Mesothelial cell of epicardium (in vitro differentiated cells): ENCODE measurements at regions not wholly inside any gene's neighbourhood (a gene's known extent, or its start where the extent isn't known, plus 50 kb on each side); places are given as distances from the start of the nearest gene placed in this dataset.

ENCODE experiments used
- DNase-seq, 2 experiments: peaks; one replicate each; pipeline ENCODE4 v3.0.0; 2021; ENCODE audit warnings: low spot score in 2 of 2; ENCODE audit not compliant: unreplicated experiment in 2 of 2
- H3K27ac Mint-ChIP-seq: 2 replicates; pipeline ENCODE4 v1.8.0; 2021; ENCODE audit warnings: mixed read lengths
- H3K27me3 Mint-ChIP-seq: 2 replicates; pipeline ENCODE4 v1.8.0; 2021; ENCODE audit warnings: low read depth, mixed read lengths
- H3K36me3 Mint-ChIP-seq: 2 replicates; pipeline ENCODE4 v1.8.0; 2021; ENCODE audit warnings: mixed read lengths
- H3K4me1 Mint-ChIP-seq: 2 replicates; pipeline ENCODE4 v1.8.0; 2021; ENCODE audit warnings: mixed read lengths
- H3K4me3 Mint-ChIP-seq: 2 replicates; pipeline ENCODE4 v1.8.0; 2021; ENCODE audit warnings: mild to moderate bottlenecking, moderate library complexity, mixed read lengths
- H3K9me3 Mint-ChIP-seq: 2 replicates; pipeline ENCODE4 v1.8.0; 2021; ENCODE audit warnings: mixed read lengths
- TF ChIP-seq, protein P1 (sequence below): fragments of 200-600 bp; sonication (generic); IDR thresholded peaks from one replicate; pipeline ENCODE4 v1.5.0; 2021; ENCODE audit warnings: antibody characterized with exemption; ENCODE audit not compliant: unreplicated experiment

- peaks cover 34% of the 10 kb centered on the region for H3K9me3 Mint-ChIP-seq
- H3K4me1 Mint-ChIP-seq: no peaks in the 10 kb centered on the region
- TF ChIP-seq, protein P1, sequence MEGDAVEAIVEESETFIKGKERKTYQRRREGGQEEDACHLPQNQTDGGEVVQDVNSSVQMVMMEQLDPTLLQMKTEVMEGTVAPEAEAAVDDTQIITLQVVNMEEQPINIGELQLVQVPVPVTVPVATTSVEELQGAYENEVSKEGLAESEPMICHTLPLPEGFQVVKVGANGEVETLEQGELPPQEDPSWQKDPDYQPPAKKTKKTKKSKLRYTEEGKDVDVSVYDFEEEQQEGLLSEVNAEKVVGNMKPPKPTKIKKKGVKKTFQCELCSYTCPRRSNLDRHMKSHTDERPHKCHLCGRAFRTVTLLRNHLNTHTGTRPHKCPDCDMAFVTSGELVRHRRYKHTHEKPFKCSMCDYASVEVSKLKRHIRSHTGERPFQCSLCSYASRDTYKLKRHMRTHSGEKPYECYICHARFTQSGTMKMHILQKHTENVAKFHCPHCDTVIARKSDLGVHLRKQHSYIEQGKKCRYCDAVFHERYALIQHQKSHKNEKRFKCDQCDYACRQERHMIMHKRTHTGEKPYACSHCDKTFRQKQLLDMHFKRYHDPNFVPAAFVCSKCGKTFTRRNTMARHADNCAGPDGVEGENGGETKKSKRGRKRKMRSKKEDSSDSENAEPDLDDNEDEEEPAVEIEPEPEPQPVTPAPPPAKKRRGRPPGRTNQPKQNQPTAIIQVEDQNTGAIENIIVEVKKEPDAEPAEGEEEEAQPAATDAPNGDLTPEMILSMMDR: no peak
- no peaks in the 10 kb centered on the region for H3K36me3 Mint-ChIP-seq
- DNase-seq: no peak
- no peak overlapping the region for H3K27ac Mint-ChIP-seq
- no peak overlapping the region for H3K4me3 Mint-ChIP-seq
- no peaks in the 10 kb centered on the region for H3K27me3 Mint-ChIP-seq
Observed at GRCh38 chr10:90179696-90180407, 478.5 kb downstream of the KIF20B start.

- TF ChIP-seq, protein P1: no peak
- H3K27ac Mint-ChIP-seq: no peak overlapping the region
- no peak overlapping the region for H3K4me3 Mint-ChIP-seq
- no peaks in the 10 kb centered on the region for H3K36me3 Mint-ChIP-seq
- H3K9me3 Mint-ChIP-seq: peaks cover 34% of the 10 kb centered on the region
- DNase-seq: no peak
- no peaks in the 10 kb centered on the region for H3K27me3 Mint-ChIP-seq
- H3K4me1 Mint-ChIP-seq: no peaks in the 10 kb centered on the region
Observed at GRCh38 chr10:90180886-90181691, 479.7 kb downstream of the KIF20B start.

DNA sequence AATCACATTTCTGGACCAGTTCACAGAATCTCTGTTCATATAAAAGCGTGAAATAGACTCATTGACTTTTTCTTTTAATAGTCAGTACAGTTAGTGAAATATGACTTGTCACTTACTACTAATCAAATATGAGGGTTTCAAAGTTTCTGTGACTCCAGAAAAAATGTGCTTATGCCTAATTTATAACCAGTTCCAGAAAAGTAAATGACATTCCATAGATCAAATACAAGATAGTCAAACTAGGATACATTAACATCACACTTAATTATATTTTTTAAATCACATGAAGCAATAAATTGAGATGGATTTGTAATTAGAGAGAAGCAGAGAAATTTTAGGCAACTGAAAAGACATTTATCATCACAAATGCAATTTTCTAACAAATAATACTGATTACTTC, 491.4 kb downstream of the KIF20B start:
- Mint-ChIP-seq H3K27ac (no peak overlapping the region), H3K9me3 (no peaks in the 10 kb centered on the region), H3K27me3 (no peaks in the 10 kb centered on the region), H3K4me1 (peaks cover 20% of the 10 kb centered on the region), H3K36me3 (no peaks in the 10 kb centered on the region), H3K4me3 (no peak overlapping the region)
- DNase-seq: no peak
- TF ChIP-seq, protein P1: no peak

GRCh38 chr10:90193240-90193985, 492.0 kb downstream of the KIF20B start:
- TF ChIP-seq, protein P1: no peak
- no peaks in the 10 kb centered on the region for H3K9me3 Mint-ChIP-seq
- H3K27me3 Mint-ChIP-seq: no peaks in the 10 kb centered on the region
- peaks cover 20% of the 10 kb centered on the region for H3K4me1 Mint-ChIP-seq
- no peak overlapping the region for H3K27ac Mint-ChIP-seq
- H3K36me3 Mint-ChIP-seq: no peaks in the 10 kb centered on the region
- no peak for DNase-seq
- no peak overlapping the region for H3K4me3 Mint-ChIP-seq

GRCh38 chr10:90195288-90195840, 494.0 kb downstream of the KIF20B start:
- H3K27me3 Mint-ChIP-seq: no peaks in the 10 kb centered on the region
- peaks cover 22% of the 10 kb centered on the region for H3K4me1 Mint-ChIP-seq
- H3K4me3 Mint-ChIP-seq: no peak overlapping the region
- TF ChIP-seq, protein P1: no peak
- no peak overlapping the region for H3K27ac Mint-ChIP-seq
- no peaks in the 10 kb centered on the region for H3K9me3 Mint-ChIP-seq
- DNase-seq: no peak
- no peaks in the 10 kb centered on the region for H3K36me3 Mint-ChIP-seq
